Glomerular visceral epithelial cell (primary cell): ENCODE measurements at regions not wholly inside any gene's neighbourhood (a gene's known extent, or its start where the extent isn't known, plus 50 kb on each side); places are given as distances from the start of the nearest gene placed in this dataset.
"Not testable (repeated sequence)": the region's sequence is repeated elsewhere in the genome, so short reads cannot be mapped to it uniquely, and the experiment has no call there.

Experiments
- DNase-seq: peaks from one replicate; pipeline ENCODE4 v3.0.0-alpha.2; 2016; ENCODE audit errors: extremely low spot score

DNA sequence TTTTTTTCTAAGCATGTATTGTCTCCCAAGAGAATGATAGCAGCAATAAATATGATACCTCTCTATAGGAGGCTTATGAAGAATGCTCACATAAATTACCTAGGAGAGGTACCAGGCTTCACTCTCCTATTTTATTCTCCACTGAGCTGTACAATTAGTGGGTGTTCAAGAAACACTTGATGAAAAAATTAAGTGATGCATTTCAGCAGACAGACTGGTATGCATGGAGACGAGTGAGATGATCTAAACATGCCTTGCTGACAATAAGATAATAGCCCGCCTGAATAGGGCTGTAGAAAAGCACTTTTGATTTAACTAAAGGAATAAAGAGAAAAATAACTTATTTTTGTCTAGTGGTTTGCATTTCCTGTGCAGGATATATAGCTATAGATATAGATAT is 1449.7 kb downstream of the GATA3 start:
- DNase-seq = no peak

DNA sequence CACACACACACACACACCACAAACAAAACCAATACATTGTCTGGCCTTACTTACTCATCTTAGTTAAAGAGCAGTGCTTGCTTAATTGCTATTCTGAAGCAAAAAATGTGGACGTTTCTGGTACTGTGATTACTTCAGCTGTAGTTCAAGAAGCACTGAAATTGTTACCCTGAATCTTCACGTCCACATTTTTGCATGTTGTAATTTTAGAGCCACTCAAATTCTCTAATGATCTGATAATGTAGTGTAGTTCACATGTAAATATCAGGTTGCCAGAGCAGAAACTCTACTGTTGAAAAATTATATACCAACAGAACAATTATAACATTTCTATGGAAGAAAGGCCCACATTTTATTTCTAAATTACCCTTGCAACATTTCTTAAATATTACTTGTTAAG is 1451.1 kb downstream of the GATA3 start:
- no peak for DNase-seq

GRCh38 chr10:9508606-9509005 is 1454.1 kb downstream of the GATA3 start:
- no peak for DNase-seq

DNA sequence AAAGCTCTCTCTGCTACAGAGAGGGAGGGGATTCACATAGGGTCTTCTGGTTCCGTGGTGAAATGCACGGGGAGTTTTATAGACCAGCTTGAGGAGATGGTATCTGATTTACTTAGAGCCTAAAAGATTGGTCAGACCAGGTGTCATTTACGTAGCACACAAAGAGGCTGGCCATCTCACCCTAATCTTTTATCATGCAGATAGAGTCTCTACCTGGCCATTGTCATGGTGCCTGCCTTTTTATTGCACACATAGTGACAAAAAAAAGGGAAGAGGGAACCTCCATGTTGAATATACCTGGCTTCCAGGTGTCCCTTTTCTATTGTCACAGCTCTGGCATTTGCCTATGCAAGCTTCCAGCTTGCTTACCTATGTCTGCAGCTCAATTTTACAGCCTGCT is 1456.1 kb downstream of the GATA3 start:
- no peak for DNase-seq

- no peak for DNase-seq
These were observed 1461.4 kb downstream of the GATA3 start for GRCh38 chr10:9515922-9516321.

DNA sequence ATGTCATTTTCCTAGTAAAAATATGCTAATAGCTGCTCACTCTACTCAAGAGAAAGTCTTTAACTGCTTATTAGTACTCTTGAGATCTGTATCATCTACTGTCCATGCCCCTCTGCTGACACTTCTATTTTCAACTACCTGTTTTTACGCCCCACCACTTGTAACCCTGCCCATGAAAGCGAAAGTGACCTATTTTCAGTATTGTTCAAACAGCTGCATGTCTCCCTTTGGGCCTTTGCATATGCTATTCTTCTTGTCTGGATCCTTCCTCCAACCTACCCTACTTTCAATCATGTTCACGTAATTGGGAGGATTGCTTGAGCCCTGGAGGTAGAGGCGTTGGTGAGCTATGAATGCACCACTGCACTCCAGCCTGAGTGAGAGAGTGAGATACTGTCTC is 1481.3 kb downstream of the GATA3 start:
- DNase-seq = no peak

- DNase-seq = no peak
These were observed 1472.6 kb upstream of the CELF2 start for GRCh38 chr10:9545073-9545472.

GRCh38 chr10:9547936-9548904 is 1469.5 kb upstream of the CELF2 start:
- DNase-seq = no peak

GRCh38 chr10:9550810-9551209 is 1466.9 kb upstream of the CELF2 start:
- DNase-seq = no peak

DNA sequence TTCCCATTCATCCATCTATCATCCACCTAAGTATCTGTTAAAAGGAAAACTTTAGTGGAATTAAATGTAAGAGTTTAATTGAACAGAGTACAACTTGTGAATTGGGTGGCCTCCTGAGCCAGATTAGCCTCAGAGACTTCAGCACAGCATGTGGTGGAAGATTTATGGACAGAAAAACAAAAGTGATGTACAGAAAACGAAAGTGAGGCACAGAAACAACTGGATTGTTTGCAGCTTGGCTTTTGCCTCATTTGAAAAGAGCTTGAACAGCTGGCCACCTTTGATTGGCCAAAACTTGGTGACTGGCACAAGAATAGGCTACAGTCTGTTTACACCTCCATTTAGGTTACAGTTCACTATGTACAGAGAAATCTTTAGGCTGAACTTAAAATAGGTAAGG is 1463.4 kb upstream of the CELF2 start:
- no peak for DNase-seq

GRCh38 chr10:9560976-9561375 is 1456.7 kb upstream of the CELF2 start:
- DNase-seq = no peak

DNA sequence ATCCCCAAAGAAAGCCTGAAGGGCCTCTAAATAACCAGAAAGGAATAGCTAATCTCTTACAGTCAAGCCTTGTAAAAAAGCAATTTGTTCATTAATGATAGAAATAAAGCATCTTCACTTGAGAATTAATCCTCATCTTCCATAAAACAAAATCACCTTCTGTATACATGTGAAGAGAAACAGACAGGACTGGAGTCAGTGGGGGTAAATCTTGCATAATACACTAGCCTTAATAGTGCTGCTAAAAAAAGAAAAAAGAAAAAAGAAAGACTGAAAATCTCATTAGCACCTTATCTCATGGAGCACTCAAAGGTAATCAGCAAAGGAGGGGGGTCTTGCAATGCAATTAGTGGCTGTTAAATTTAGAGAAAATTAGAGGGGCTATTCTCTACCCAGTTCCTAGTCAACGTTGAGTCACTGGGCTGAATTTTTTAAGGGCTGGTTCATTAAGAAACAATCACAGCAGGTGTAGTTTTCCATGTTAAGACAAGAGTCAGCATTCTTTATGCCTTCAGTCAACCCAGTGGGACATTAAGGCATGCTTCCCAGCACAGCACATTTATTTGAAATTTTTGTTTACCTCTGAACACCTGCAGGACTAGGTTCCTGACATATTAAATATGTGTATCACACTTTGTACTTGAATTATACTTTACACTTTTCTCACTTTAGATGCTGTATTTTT is 1455.7 kb upstream of the CELF2 start:
- DNase-seq = no peak

GRCh38 chr10:9577746-9578145 is 1439.9 kb upstream of the CELF2 start:
- no peak for DNase-seq

DNA sequence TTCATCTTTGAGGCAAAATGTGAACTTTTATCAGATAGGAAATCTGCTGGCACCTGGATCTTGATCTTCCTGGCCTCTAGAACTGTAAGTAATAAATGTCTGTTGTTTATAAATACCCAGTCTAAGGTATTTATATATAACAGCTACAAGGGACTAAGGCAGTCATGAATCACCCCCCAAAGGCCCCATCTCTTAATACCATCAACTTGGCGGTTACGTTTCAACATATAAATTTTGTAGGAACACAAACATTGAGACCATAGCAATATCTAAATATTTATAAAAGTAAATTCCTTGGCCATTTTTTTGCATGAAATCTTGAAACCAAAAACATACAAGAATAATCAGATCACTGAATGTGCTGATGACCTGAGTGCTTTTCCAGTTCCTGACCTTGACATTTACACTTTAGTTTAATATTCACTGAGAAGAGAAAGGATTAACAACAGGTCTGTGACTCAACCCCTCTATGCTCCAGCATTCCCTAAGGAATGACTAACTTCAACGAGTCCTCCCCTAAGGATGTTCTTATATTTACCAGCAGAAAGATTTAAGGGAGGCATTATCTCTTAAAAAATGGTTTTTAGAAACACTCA is 1438.5 kb upstream of the CELF2 start:
- DNase-seq = no peak

GRCh38 chr10:9582803-9583202 is 1434.9 kb upstream of the CELF2 start:
- not testable (repeated sequence) for DNase-seq

GRCh38 chr10:9596368-9596920 is 1421.2 kb upstream of the CELF2 start:
- DNase-seq = no peak

- no peak for DNase-seq
These were observed 1414.7 kb upstream of the CELF2 start for GRCh38 chr10:9602998-9603397.

GRCh38 chr10:9603972-9604371 is 1413.7 kb upstream of the CELF2 start:
- no peak for DNase-seq

GRCh38 chr10:9605231-9605630 is 1412.4 kb upstream of the CELF2 start:
- no peak for DNase-seq

- no peak for DNase-seq
These were observed 1409.1 kb upstream of the CELF2 start for GRCh38 chr10:9608602-9609001.

- no peak for DNase-seq
These were observed 1404.2 kb upstream of the CELF2 start for GRCh38 chr10:9613338-9614075.

DNA sequence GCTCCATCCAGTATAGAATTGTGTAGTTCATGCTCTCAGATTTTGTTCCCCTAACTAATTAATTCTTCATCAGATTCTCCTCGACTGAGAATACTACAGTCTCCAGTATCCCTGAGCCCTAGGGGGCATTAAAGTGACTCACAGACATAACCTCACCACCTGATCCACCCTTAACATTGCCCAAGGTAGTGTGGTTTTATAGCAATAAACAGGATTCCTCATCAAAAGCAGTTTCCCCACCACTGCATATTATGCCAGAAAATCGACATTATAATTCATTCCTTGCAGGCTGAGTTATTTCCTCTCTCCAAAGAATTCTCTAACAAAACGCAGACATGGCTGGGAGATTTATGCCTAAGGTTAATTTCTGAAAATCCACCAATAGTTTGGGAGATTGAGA is 1402.5 kb upstream of the CELF2 start:
- no peak for DNase-seq
